ENCODE measurements at regions not wholly inside any gene's neighbourhood (a gene's known extent, or its start where the extent isn't known, plus 50 kb on each side); places are given as distances from the start of the nearest gene placed in this dataset.

- no peaks in the 10 kb centered on the region for H3K9me2 ChIP-seq (ENCODE audit: insufficient read depth, low read length)
- no peak overlapping the region for H3K4me3 ChIP-seq (ENCODE audit: low read length)
- H3K27ac ChIP-seq (ENCODE audit: low read length) = peak overlapping the region; percentile 38
- H3K9me3 ChIP-seq (ENCODE audit: low read length) = no peaks in the 10 kb centered on the region
- TF ChIP-seq REST (IDR thresholded peaks at IDR 0.05; ENCODE audit: borderline replicate concordance) = no peak
- TF ChIP-seq TAF1 (IDR thresholded peaks at IDR 0.05; ENCODE audit: low read depth) = no peak
- no peak for TF ChIP-seq SMC3 (conservative IDR thresholded peaks at IDR 0.05; ENCODE audit: poor library complexity)
- TF ChIP-seq RAD21 (conservative IDR thresholded peaks at IDR 0.05) = no peak
- TF ChIP-seq EZH2 (IDR thresholded peaks at IDR 0.05; ENCODE audit: borderline replicate concordance, insufficient read depth, low read length, poor library complexity, severe bottlenecking) = no peak
- TF ChIP-seq POLR2AphosphoS5 (IDR thresholded peaks at IDR 0.05) = no peak
- no peak for TF ChIP-seq MXI1 (conservative IDR thresholded peaks at IDR 0.05; ENCODE audit: poor library complexity, severe bottlenecking)
- no peaks in the 10 kb centered on the region for H3K27me3 ChIP-seq (ENCODE audit: insufficient read depth, low read depth, low read length)
- no peaks in the 10 kb centered on the region for H3F3A ChIP-seq (ENCODE audit: insufficient read depth, low read length, poor library complexity, severe bottlenecking)
- H3K9ac ChIP-seq (ENCODE audit: low read length) = no peak overlapping the region
- no peak overlapping the region for H2AFZ ChIP-seq (ENCODE audit: low read depth, low read length)
- no peaks in the 10 kb centered on the region for H3K36me3 ChIP-seq (ENCODE audit: insufficient read depth, low read length)
- H4K20me1 ChIP-seq (ENCODE audit: insufficient read depth) = no peaks in the 10 kb centered on the region
- H3K79me2 ChIP-seq (replicated peaks; ENCODE audit: insufficient read depth, low read length) = no peaks in the 10 kb centered on the region
- no peak overlapping the region for H3K4me2 ChIP-seq (ENCODE audit: low read length)
These were observed 85.9 kb upstream of the PCSK2 start for GRCh38 chr20:17140894-17141293.

GRCh38 chr20:17141568-17141967 is 85.3 kb upstream of the PCSK2 start:
- H2AFZ ChIP-seq (ENCODE audit: low read depth, low read length) = no peak overlapping the region
- TF ChIP-seq REST (IDR thresholded peaks at IDR 0.05; ENCODE audit: borderline replicate concordance) (no peak), EP300 (conservative IDR thresholded peaks at IDR 0.05; ENCODE audit: poor library complexity, severe bottlenecking) (no peak), MXI1 (conservative IDR thresholded peaks at IDR 0.05; ENCODE audit: poor library complexity, severe bottlenecking) (no peak), RAD21 (conservative IDR thresholded peaks at IDR 0.05) (no peak), EZH2 (IDR thresholded peaks at IDR 0.05; ENCODE audit: borderline replicate concordance, insufficient read depth, low read length, poor library complexity, severe bottlenecking) (no peak), POLR2AphosphoS5 (IDR thresholded peaks at IDR 0.05) (no peak), SMC3 (conservative IDR thresholded peaks at IDR 0.05; ENCODE audit: poor library complexity) (no peak), CTCF (IDR thresholded peaks at IDR 0.05; ENCODE audit: poor library complexity, severe bottlenecking) (no peak), TAF1 (IDR thresholded peaks at IDR 0.05; ENCODE audit: low read depth) (no peak)

More at GRCh38 chr20:17141568-17141967, 85.3 kb upstream of the PCSK2 start:
- Histone ChIP-seq H3F3A (ENCODE audit: insufficient read depth, low read length, poor library complexity, severe bottlenecking) (no peaks in the 10 kb centered on the region), H3K4me2 (ENCODE audit: low read length) (no peak overlapping the region), H3K9me2 (ENCODE audit: insufficient read depth, low read length) (no peaks in the 10 kb centered on the region), H3K27me3 (ENCODE audit: insufficient read depth, low read depth, low read length) (no peaks in the 10 kb centered on the region), H3K79me2 (replicated peaks; ENCODE audit: insufficient read depth, low read length) (no peaks in the 10 kb centered on the region), H4K20me1 (ENCODE audit: insufficient read depth) (no peaks in the 10 kb centered on the region), H3K36me3 (ENCODE audit: insufficient read depth, low read length) (no peaks in the 10 kb centered on the region), H3K27ac (ENCODE audit: low read length) (peak overlapping the region; percentile 26), H3K4me3 (ENCODE audit: low read length) (no peak overlapping the region), H3K9me3 (ENCODE audit: low read length) (no peaks in the 10 kb centered on the region), H3K9ac (ENCODE audit: low read length) (no peak overlapping the region)
